Head of caudate nucleus (tissue), 42 donors: ENCODE measurements at regions not wholly inside any gene's neighbourhood (a gene's known extent, or its start where the extent isn't known, plus 50 kb on each side); places are given as distances from the start of the nearest gene placed in this dataset.

ENCODE experiments used
- DNase-seq, 42 donors: peaks; one replicate each; pipeline versions ENCODE4 v3.0.0 to v3.0.0-alpha.2; 2020 to 2021; ENCODE audit warnings: mixed read lengths in 7 of 42
- intact Hi-C: fragments of 100-400 bp; cut with DNase I; formaldehyde crosslinking; loops from one replicate; pipeline ENCODE4 v1.15.0; 2022

DNA sequence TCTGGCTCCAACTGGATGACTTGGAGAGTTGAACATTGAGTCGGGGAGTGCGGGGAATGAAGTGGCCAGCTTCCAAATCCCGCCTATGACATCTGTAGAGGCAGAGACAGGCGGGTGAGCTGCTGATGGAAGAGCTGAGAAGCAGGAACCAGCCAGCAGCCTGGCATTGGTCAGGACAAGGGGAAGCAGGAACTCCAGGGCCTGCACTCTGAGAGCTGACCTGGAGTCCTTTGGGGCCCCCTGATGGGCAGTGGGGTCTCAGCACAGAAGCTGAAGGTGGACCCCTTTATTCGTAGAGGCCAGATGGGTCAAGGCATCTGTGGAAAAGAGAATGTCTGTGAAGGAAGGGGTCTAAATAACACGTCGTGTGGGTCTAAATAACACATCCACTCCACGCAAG lies 57.0 kb downstream of the SEC61G start:
- no peak for DNase-seq
- intact Hi-C loops: no loop called here

DNA sequence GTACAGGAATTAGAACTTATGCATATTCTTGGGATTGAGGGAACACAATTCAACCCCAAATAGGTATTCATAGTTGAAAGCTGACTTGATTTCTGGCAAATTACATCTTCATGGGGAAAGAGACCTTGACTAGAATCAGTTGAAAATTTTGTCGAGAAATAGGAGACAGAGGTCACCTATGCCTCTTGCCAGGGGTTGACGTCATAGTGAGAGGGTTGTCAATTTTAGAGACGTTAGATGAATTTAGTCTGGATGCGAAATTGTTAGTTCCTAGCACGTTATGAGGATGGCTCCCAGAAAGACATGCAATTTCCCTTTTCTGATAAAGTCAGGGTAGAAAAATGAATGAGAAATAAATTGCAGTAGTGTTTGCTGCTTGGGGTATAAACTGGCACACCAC lies 59.3 kb downstream of the SEC61G start:
- DNase-seq: no peak
- intact Hi-C loops: no loop called here

GRCh38 chr7:54697659-54698186 lies 61.3 kb downstream of the SEC61G start:
- intact Hi-C loops: no loop called here
- DNase-seq: no peak

- DNase-seq: no peak
- intact Hi-C loops: no loop called here
Measured at GRCh38 chr7:54690892-54691291, 68.1 kb downstream of the SEC61G start.

- no peak for DNase-seq
- intact Hi-C loops: no loop called here
Measured at GRCh38 chr7:54690050-54690443, 69.0 kb downstream of the SEC61G start.

- intact Hi-C loops: no loop called here
Measured at GRCh38 chr7:54689394-54690049, 69.5 kb downstream of the SEC61G start.

DNA sequence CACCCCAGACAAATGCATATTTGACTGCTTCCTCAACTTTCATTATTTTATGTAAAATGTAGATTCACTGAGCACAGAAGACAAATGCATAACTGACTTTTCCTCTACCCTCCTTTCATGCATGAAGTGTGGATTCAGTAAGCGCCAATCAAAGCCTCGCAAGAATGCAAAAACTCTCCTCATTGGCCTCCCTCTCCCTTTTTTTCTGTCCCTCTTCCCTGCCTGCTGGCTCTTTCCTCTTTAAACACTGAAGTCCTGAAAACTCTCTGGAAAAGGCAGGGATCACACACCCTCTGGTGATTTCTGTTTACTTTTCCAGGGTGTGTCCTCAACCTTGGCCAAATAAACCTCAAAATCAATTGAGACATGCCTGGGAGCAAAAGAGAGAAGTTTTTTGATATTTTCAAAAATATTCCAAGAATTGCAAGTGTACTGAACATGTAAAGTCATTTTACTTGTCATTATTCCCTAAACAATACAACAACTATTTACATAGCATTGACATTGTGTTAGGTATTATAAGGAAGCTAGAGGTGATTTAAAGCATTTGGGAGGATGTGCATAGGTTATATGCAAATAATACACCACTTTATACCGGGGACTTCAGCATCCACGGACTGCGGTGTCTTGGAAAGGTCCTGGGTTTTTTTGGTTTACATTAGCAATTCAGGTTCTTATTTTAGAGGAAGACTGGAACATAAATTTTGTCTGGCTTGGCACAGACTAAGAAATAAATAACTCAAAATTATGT lies 71.4 kb downstream of the SEC61G start:
- intact Hi-C loops: no loop called here
- no peak for DNase-seq

More at GRCh38 chr7:54689394-54690049, 69.5 kb downstream of the SEC61G start:
- no peak for DNase-seq

GRCh38 chr7:54680377-54681005 lies 78.5 kb downstream of the SEC61G start:
- intact Hi-C loops: no loop called here
- DNase-seq: no peak

GRCh38 chr7:54679490-54679817 lies 79.6 kb downstream of the SEC61G start:
- DNase-seq: no peak
- intact Hi-C loops: no loop called here

GRCh38 chr7:54678763-54679489 lies 80.1 kb downstream of the SEC61G start:
- intact Hi-C loops: no loop called here
- peak in 1 of 42 donors; percentile 45 for DNase-seq

GRCh38 chr7:54674891-54675290 lies 84.1 kb downstream of the SEC61G start:
- intact Hi-C loops: no loop called here
- DNase-seq: no peak

DNA sequence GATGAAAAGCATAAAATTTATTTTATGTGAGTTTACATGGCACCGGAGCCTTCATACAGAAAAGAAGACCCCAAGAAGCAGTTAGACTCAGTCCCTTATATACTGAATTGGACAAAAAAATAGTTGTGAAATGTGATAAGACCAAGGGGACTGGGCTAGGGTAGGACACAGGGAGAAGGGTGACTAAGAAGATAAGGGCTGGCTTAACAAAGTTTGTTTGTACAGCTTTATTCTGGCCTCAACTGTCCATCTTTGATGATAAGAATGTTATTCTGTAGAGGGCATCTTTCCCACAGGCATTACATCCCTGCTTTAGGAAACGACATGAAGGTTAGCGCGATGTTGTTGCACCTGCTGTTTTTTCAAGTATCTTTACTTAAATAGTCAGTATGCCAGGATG lies 86.5 kb downstream of the SEC61G start:
- intact Hi-C loops: no loop called here
- no peak for DNase-seq

GRCh38 chr7:54664235-54665228 lies 94.5 kb downstream of the SEC61G start:
- DNase-seq: peak; percentile 42 to 89 (median 80)
- intact Hi-C loops: loop anchor here (10.0 kb wide), 1 partner anchor 120 kb away; the partner anchor contains the start of gene VSTM2A

DNA sequence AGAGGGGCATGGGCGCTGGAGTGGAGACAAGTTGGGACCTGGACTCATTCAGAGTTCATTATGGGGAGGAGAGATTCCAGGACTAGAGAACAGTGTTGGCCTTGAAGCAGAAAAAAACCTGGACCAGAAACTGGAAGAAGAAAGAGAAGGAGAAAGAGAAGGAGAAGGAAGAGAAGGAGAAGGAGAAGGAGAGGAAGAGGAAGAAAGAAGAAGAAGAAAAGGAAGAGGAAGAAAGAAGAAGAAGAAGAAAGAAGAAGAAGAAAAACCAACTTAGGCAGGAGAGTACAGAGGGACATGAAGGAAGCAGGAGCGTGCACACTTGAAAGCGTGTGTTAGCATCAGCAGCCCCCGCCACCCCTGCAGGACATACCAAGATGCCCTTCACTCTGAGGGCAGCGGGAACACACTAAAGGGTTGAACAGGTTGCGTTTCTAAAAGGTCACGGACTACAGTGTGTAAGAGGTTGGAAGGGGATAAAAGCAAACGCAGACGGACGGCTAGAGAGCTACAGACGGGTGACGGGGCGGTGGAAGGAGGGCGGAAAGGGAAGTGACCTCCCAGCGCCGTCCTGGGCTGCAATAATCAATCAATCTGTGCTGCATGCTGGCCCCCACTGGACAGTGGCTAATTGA lies 95.3 kb downstream of the SEC61G start:
- peak in 11 of 42 donors; percentile 8 to 48 (median 16) for DNase-seq
- intact Hi-C loops: loop anchor here (10.0 kb wide), 1 partner anchor 119 kb away; the partner anchor contains the start of gene VSTM2A

DNA sequence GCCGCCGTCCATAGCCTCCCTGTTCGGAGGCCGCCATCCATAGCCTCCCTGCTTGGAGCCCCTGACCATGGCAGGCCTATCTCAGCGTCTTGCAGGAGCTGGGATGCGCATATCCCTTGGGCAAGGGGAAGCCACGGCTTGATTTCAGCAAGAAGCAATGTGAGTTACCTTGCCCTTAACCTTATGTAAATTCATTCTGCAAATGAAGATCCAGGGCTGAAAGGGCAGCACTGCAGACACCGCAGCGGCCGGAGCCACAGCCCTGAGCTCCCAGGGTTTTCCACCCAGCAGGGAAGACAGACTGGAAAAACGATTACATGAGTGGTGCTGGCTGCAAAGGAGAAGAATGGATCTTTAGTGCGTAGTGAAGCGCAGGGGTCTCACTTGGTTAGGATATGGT lies 95.8 kb downstream of the SEC61G start:
- intact Hi-C loops: loop anchor here (10.0 kb wide), 1 partner anchor 118 kb away; the partner anchor contains the start of gene VSTM2A

DNA sequence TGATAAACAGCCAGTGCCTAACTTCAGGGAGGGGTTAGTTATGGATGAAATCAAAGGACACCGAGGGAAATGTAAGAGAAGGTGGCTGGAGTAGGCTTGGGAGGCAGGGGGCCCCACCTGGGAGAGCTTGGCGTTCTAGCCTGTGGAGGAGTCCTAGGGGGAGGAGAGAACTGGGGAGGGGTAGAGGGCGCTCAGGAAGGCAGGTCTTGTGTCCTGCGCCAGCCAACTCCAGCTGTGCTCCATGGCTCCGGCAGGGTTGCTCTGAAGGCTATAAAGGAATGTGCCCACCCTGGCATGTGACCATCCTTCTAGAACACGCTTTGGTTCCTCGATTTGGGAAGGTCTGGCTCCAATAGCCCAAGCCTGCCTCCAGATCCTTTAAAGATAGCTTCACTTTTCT lies 96.3 kb downstream of the SEC61G start:
- intact Hi-C loops: loop anchor here (10.0 kb wide), 1 partner anchor 118 kb away; the partner anchor contains the start of gene VSTM2A
- no peak for DNase-seq

More for the DNA sequence above, 95.8 kb downstream of the SEC61G start:
- no peak for DNase-seq

GRCh38 chr7:54653905-54654304 lies 105.1 kb downstream of the SEC61G start:
- DNase-seq: no peak
- intact Hi-C loops: no loop called here

DNA sequence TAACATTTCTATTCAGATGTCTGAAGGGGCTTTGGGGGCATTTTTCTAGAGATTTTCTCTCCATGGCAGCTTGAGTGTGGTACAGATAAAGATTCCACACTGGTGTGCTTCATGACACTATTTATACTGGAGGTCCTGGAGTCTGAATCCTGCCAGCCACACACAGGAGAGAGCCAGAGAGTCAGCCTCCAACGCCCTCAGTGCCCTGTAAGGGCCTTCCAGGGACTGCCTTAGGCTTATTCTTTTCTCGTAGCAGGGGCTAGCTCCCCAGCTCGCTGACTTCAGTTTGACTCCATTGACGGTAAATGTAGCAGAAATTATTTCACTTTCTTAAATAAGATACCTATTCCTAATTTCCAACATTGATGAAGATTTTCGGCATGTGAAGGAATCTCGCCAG lies 100.9 kb downstream of the VSTM2A start:
- intact Hi-C loops: no loop called here
- DNase-seq: no peak
